ENCODE measurements at regions not wholly inside any gene's neighbourhood (a gene's known extent, or its start where the extent isn't known, plus 50 kb on each side); places are given as distances from the start of the nearest gene placed in this dataset.

DNA sequence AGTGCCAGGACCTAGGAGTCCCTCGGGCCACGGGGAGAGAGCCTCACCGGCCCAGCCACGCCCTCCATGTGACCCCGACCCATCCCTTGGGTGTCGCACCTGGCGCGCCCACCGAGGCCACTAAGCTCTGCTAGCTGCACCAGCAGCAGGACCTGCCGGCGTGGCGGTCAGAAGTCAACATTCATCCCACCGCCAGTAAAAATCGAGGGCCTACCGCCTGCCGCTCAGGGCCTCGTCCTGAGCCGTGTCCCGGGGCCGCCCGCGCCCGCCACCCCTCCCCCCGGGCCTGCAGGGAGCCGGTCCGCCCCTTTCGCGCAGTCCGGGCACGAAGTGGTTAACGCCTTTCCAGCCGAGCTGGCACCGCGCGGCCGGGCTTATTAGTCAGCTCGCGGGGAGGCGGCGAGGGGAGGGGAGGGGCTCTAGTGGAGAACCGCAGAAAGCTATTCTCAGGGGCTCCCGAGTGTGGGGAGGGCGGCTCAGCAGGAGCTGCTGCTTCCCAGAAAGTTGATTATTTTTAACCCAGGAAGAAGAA lies 124.4 kb downstream of the C9orf50 start (continued):
- peak; percentile 89 for TF ChIP-seq ZNF394 (tag by site-specific recombination; IDR thresholded peaks at IDR 0.05; ENCODE audit: borderline replicate concordance)
- peak; percentile 91 for TF ChIP-seq ZNF561 (tag by site-specific recombination; IDR thresholded peaks at IDR 0.05; ENCODE audit: borderline replicate concordance)
- no peak for TF ChIP-seq ZSCAN16 (tag by site-specific recombination; IDR thresholded peaks at IDR 0.05)
- 0 out of 2 replicates have a peak, but pooled peaks have one; percentile 14 for TF ChIP-seq ZBTB1 (tag by site-specific recombination; IDR thresholded peaks at IDR 0.05)
- TF ChIP-seq ZSCAN30 (tag by site-specific recombination; IDR thresholded peaks at IDR 0.05), result peak; percentile 93
- peak; percentile 79; the same call in 1 of the 2 replicates for TF ChIP-seq ZNF2 (tag by site-specific recombination; IDR thresholded peaks at IDR 0.05)
- TF ChIP-seq ZNF274 (IDR thresholded peaks at IDR 0.05; ENCODE audit: low read length), result no peak
- TF ChIP-seq ZNF274 (tag by site-specific recombination; IDR thresholded peaks at IDR 0.05; ENCODE audit: borderline replicate concordance), result no peak
- TF ChIP-seq ZBTB8A (tag by site-specific recombination; IDR thresholded peaks at IDR 0.05), result peak; percentile 98
- TF ChIP-seq ZNF19 (tag by site-specific recombination; IDR thresholded peaks at IDR 0.05; ENCODE audit: low read depth), result no peak
- TF ChIP-seq, protein P1, sequence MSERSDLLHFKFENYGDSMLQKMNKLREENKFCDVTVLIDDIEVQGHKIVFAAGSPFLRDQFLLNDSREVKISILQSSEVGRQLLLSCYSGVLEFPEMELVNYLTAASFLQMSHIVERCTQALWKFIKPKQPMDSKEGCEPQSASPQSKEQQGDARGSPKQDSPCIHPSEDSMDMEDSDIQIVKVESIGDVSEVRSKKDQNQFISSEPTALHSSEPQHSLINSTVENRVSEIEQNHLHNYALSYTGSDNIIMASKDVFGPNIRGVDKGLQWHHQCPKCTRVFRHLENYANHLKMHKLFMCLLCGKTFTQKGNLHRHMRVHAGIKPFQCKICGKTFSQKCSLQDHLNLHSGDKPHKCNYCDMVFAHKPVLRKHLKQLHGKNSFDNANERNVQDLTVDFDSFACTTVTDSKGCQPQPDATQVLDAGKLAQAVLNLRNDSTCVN (tag by site-specific recombination; optimal IDR thresholded peaks at IDR 0.05), result peak; percentile 77
- TF ChIP-seq ZNF184 (tag by site-specific recombination; IDR thresholded peaks at IDR 0.05), result peak; percentile 61; the same call in 1 of the 2 replicates
- TF ChIP-seq ZBTB17 (tag by site-specific recombination; IDR thresholded peaks at IDR 0.05), result peak; percentile 74
- TF ChIP-seq YY2 (tag by site-specific recombination; IDR thresholded peaks at IDR 0.05), result no peak
- TF ChIP-seq ZFP69B (tag by site-specific recombination; IDR thresholded peaks at IDR 0.05), result 0 out of 2 replicates have a peak, but pooled peaks have one; percentile 25
- peak; percentile 89 for TF ChIP-seq KLF8 (tag by site-specific recombination; IDR thresholded peaks at IDR 0.05)
- TF ChIP-seq EGR2 (tag by site-specific recombination; IDR thresholded peaks at IDR 0.05; ENCODE audit: low read depth), result peak; percentile 49
- TF ChIP-seq ZIC2 (tag by site-specific recombination; IDR thresholded peaks at IDR 0.05), result peak; percentile 96
- TF ChIP-seq ZNF175 (tag by site-specific recombination; IDR thresholded peaks at IDR 0.05), result no peak
- no peak for TF ChIP-seq YY1 (tag by site-specific recombination; IDR thresholded peaks at IDR 0.05)
- TF ChIP-seq ZNF404 (tag by site-specific recombination; IDR thresholded peaks at IDR 0.05), result no peak
- TF ChIP-seq ZBTB20 (tag by site-specific recombination; IDR thresholded peaks at IDR 0.05), result peak; percentile 82
- no peak for TF ChIP-seq ZNF704 (tag by site-specific recombination; IDR thresholded peaks at IDR 0.05)
- peak; percentile 90 for TF ChIP-seq KLF17 (tag by site-specific recombination; IDR thresholded peaks at IDR 0.05)
- TF ChIP-seq, protein P2, sequence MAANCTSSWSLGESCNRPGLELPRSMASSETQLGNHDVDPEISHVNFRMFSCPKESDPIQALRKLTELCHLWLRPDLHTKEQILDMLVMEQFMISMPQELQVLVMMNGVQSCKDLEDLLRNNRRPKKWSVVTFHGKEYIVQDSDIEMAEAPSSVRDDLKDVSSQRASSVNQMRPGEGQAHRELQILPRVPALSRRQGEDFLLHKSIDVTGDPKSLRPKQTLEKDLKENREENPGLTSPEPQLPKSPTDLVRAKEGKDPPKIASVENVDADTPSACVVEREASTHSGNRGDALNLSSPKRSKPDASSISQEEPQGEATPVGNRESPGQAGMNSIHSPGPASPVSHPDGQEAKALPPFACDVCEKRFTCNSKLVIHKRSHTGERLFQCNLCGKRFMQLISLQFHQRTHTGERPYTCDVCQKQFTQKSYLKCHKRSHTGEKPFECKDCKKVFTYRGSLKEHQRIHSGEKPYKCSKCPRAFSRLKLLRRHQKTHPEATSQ (tag by site-specific recombination; IDR thresholded peaks at IDR 0.05), result peak; percentile 85
- TF ChIP-seq RBAK (tag by site-specific recombination; IDR thresholded peaks at IDR 0.05), result no peak
- peak; percentile 80 for TF ChIP-seq ZNF610 (tag by site-specific recombination; IDR thresholded peaks at IDR 0.05; ENCODE audit: borderline replicate concordance)
- TF ChIP-seq ZNF10 (tag by site-specific recombination; IDR thresholded peaks at IDR 0.05), result 0 out of 2 replicates have a peak, but pooled peaks have one; percentile 8
- peak; percentile 79 for TF ChIP-seq ZBTB10 (tag by site-specific recombination; IDR thresholded peaks at IDR 0.05)
- no peak for TF ChIP-seq ZNF211 (tag by site-specific recombination; IDR thresholded peaks at IDR 0.05; ENCODE audit: low read depth)
- peak; percentile 58; the same call in 1 of the 2 replicates for TF ChIP-seq MZF1 (tag by site-specific recombination; IDR thresholded peaks at IDR 0.05; ENCODE audit: borderline replicate concordance)
- peak; percentile 86 for TF ChIP-seq ZXDB (tag by site-specific recombination; IDR thresholded peaks at IDR 0.05)
- peak; percentile 50; the same call in 1 of the 2 replicates for TF ChIP-seq ZFHX2 (tag by site-specific recombination; conservative IDR thresholded peaks at IDR 0.05)
- peak; percentile 18 for TF ChIP-seq OSR2 (tag by site-specific recombination; IDR thresholded peaks at IDR 0.05)
- peak; percentile 46; the same call in 1 of the 2 replicates for TF ChIP-seq KLF16 (tag by site-specific recombination; IDR thresholded peaks at IDR 0.05)
- peak; percentile 84 for TF ChIP-seq ZEB2 (tag by site-specific recombination; IDR thresholded peaks at IDR 0.05)
